KMS-11 (cell line): ENCODE measurements at regions not wholly inside any gene's neighbourhood (a gene's known extent, or its start where the extent isn't known, plus 50 kb on each side); places are given as distances from the start of the nearest gene placed in this dataset.

ENCODE experiments used
- H2AFZ ChIP-seq: fragments of 200-600 bp; sonication (generic); 2 replicates; pipeline ENCODE4 v1.6.1; 2016; ENCODE audit warnings: antibody characterized with exemption, mixed run types, low read depth
- H3K27ac ChIP-seq: fragments of 200-600 bp; sonication (generic); 2 replicates; pipeline ENCODE4 v1.6.1; 2016; ENCODE audit warnings: mild to moderate bottlenecking, mixed run types
- H3K27me3 ChIP-seq: fragments of 200-600 bp; sonication (generic); 2 replicates; pipeline ENCODE4 v1.6.1; 2017; ENCODE audit warnings: mild to moderate bottlenecking, low read depth, mixed run types, moderate library complexity; ENCODE audit not compliant: insufficient read depth
- H3K36me3 ChIP-seq: fragments of 200-600 bp; sonication (generic); 2 replicates; pipeline ENCODE4 v1.6.1; 2017; ENCODE audit warnings: mild to moderate bottlenecking, mixed run types; ENCODE audit not compliant: insufficient read depth
- H3K4me1 ChIP-seq: fragments of 200-600 bp; sonication (generic); 2 replicates; pipeline ENCODE4 v1.6.1; 2016; ENCODE audit warnings: mild to moderate bottlenecking, low read depth, mixed run types; ENCODE audit not compliant: poor library complexity, severe bottlenecking
- H3K4me2 ChIP-seq: fragments of 200-600 bp; sonication (generic); 2 replicates; pipeline ENCODE4 v1.7.0; 2016; ENCODE audit warnings: mild to moderate bottlenecking, mixed run types
- H3K4me3 ChIP-seq: fragments of 200-600 bp; sonication (generic); IDR thresholded peaks from 2 replicates; pipeline ENCODE4 v1.6.1; 2017; ENCODE audit warnings: low read depth, low read length, mixed read lengths; ENCODE audit not compliant: insufficient read depth
- H3K79me2 ChIP-seq: fragments of 200-600 bp; sonication (generic); 2 replicates; pipeline ENCODE4 v1.6.1; 2016; ENCODE audit warnings: low read depth, mixed run types; ENCODE audit not compliant: insufficient read depth
- H3K9ac ChIP-seq: fragments of 200-600 bp; sonication (generic); 2 replicates; pipeline ENCODE4 v1.6.1; 2016; ENCODE audit warnings: mild to moderate bottlenecking, mixed run types
- H4K20me1 ChIP-seq: fragments of 200-600 bp; sonication (generic); 2 replicates; pipeline ENCODE4 v1.6.1; 2016; ENCODE audit warnings: mild to moderate bottlenecking, mixed run types; ENCODE audit not compliant: insufficient read depth
- TF ChIP-seq, protein P1 (sequence below): fragments of 200-600 bp; sonication (generic); conservative IDR thresholded peaks from 2 replicates; pipeline ENCODE4 v1.6.1; 2017; ENCODE audit warnings: low read depth, mild to moderate bottlenecking, antibody characterized with exemption, low read length, moderate library complexity, mixed read lengths

DNA sequence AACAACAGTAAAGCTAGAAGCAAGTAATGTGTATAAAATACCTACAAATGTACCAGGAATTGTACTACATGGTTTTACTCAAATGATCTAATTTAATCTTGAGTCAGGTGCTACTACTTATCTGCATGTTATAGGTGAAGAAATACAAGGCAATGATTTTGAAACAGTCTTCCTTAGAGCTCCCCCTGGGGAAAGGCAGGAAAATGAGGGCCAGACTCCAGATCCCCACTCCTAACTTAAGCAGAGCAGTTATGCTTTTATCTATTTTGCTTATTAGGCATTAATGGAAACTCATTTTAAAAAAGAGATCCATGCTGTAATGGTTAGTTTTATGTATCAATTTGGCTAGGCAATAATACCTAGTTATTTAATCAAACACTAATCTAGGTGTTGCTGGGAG, 109.3 kb upstream of the CPSF6 start:
- no peak overlapping the region for H3K9ac ChIP-seq
- H2AFZ ChIP-seq: no peak overlapping the region
- H4K20me1 ChIP-seq: no peaks in the 10 kb centered on the region
- no peak overlapping the region for H3K27ac ChIP-seq
- no peaks in the 10 kb centered on the region for H3K36me3 ChIP-seq
- H3K4me3 ChIP-seq: no peak overlapping the region
- no peaks in the 10 kb centered on the region for H3K4me1 ChIP-seq
- no peak overlapping the region for H3K4me2 ChIP-seq
- TF ChIP-seq, protein P1, sequence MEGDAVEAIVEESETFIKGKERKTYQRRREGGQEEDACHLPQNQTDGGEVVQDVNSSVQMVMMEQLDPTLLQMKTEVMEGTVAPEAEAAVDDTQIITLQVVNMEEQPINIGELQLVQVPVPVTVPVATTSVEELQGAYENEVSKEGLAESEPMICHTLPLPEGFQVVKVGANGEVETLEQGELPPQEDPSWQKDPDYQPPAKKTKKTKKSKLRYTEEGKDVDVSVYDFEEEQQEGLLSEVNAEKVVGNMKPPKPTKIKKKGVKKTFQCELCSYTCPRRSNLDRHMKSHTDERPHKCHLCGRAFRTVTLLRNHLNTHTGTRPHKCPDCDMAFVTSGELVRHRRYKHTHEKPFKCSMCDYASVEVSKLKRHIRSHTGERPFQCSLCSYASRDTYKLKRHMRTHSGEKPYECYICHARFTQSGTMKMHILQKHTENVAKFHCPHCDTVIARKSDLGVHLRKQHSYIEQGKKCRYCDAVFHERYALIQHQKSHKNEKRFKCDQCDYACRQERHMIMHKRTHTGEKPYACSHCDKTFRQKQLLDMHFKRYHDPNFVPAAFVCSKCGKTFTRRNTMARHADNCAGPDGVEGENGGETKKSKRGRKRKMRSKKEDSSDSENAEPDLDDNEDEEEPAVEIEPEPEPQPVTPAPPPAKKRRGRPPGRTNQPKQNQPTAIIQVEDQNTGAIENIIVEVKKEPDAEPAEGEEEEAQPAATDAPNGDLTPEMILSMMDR: no peak
- no peaks in the 10 kb centered on the region for H3K79me2 ChIP-seq
- H3K27me3 ChIP-seq: no peaks in the 10 kb centered on the region

GRCh38 chr12:69131077-69131476, 108.3 kb upstream of the CPSF6 start:
- TF ChIP-seq, protein P1: no peak
- no peak overlapping the region for H3K27ac ChIP-seq
- no peaks in the 10 kb centered on the region for H3K4me1 ChIP-seq
- H3K79me2 ChIP-seq: no peaks in the 10 kb centered on the region
- H3K27me3 ChIP-seq: no peaks in the 10 kb centered on the region
- no peak overlapping the region for H3K4me2 ChIP-seq
- H2AFZ ChIP-seq: no peak overlapping the region
- no peak overlapping the region for H3K9ac ChIP-seq
- H3K4me3 ChIP-seq: no peak overlapping the region
- no peaks in the 10 kb centered on the region for H4K20me1 ChIP-seq
- no peaks in the 10 kb centered on the region for H3K36me3 ChIP-seq

DNA sequence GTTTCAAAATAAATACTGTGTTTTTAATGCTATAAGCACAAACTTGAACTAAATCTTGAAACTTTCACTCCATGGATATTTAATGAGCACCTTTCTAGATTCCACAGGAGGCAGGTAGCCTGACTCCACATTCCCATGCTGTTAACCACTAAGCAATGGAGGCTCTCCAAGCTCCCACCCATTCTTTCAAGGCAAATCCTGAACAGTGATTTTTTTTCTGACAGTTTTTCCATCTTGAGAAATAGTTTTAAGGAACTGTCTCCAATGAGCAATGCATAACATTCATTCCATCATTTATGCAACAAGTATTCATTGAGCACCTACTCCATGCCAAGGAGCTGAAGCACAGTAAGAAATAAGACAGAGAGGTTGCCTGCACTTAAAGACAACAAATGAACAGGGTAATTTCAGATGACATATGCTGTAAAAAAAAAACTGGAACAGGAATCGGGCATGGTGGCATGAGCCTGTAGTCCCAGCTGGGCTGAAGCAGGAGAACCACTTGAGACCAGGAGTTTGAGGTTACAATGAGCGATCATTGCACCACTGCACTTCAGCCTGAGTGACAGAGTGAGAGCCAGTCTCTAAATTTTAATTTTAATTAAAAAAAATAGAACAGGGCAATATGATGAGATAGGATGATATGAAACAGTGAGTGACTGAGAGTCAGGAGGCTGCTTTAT, 102.3 kb upstream of the CPSF6 start:
- TF ChIP-seq, protein P1: no peak
- H3K27ac ChIP-seq: no peak overlapping the region
- no peaks in the 10 kb centered on the region for H3K79me2 ChIP-seq
- no peaks in the 10 kb centered on the region for H4K20me1 ChIP-seq
- no peaks in the 10 kb centered on the region for H3K4me1 ChIP-seq
- no peak overlapping the region for H3K9ac ChIP-seq
- no peaks in the 10 kb centered on the region for H3K27me3 ChIP-seq
- H2AFZ ChIP-seq: no peak overlapping the region
- H3K4me2 ChIP-seq: no peak overlapping the region
- no peaks in the 10 kb centered on the region for H3K36me3 ChIP-seq
- no peak overlapping the region for H3K4me3 ChIP-seq

DNA sequence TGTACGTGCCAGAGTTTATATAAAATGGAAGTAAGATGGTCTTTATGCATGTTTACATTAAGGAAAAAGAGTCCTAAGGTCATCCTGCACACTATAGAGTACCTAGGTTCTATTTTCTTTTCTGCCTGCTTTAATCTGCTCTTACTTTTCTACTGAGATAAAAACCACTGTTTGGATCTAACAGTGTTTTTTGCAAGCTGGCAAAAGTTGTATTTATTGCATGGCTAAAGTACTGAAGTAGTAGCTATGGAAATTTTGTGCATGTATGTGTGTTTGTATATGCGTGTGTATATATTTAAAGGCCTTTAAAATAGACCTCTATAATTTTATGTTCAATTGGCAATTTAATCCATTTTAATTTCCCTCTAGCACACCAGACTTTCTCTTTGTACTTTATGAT, 98.3 kb upstream of the CPSF6 start:
- Histone ChIP-seq H3K4me3 (no peak overlapping the region), H3K9ac (no peak overlapping the region), H3K27ac (no peak overlapping the region), H3K4me1 (no peaks in the 10 kb centered on the region), H3K4me2 (no peak overlapping the region), H2AFZ (no peak overlapping the region), H3K27me3 (no peaks in the 10 kb centered on the region), H3K36me3 (no peaks in the 10 kb centered on the region), H3K79me2 (no peaks in the 10 kb centered on the region), H4K20me1 (no peaks in the 10 kb centered on the region)
- TF ChIP-seq, protein P1: no peak
